WERI-Rb-1 (cell line): ENCODE measurements at regions not wholly inside any gene's neighbourhood (a gene's known extent, or its start where the extent isn't known, plus 50 kb on each side); places are given as distances from the start of the nearest gene placed in this dataset.

Experiments used
- DNase-seq: peaks from one replicate; pipeline ENCODE4 v3.0.0-alpha.2; 2020
- H3K27ac ChIP-seq: fragments of 250-450 bp; sonication (Bioruptor Pico); 2 replicates; pipeline ENCODE4 v1.5.1; 2020; ENCODE audit warnings: mild to moderate bottlenecking, moderate library complexity
- H3K27me3 ChIP-seq: fragments of 250-450 bp; sonication (Bioruptor Pico); 2 replicates; pipeline ENCODE4 v1.5.1; 2021; ENCODE audit warnings: mild to moderate bottlenecking, low read depth, moderate library complexity; ENCODE audit not compliant: insufficient read depth, severe bottlenecking
- H3K36me3 ChIP-seq: fragments of 250-450 bp; sonication (Bioruptor Pico); 2 replicates; pipeline ENCODE4 v1.5.1; 2020; ENCODE audit warnings: mild to moderate bottlenecking, moderate library complexity
- H3K4me3 ChIP-seq: 2 replicates; pipeline ENCODE4 v1.5.1; 2011; ENCODE audit warnings: low read depth, mild to moderate bottlenecking, control low read depth, low read length
- H3K9me3 ChIP-seq: fragments of 250-450 bp; sonication (Bioruptor Pico); 2 replicates; pipeline ENCODE4 v1.5.1; 2021; ENCODE audit warnings: mild to moderate bottlenecking, moderate library complexity; ENCODE audit not compliant: severe bottlenecking
- TF ChIP-seq, protein P1 (sequence below): IDR thresholded peaks from 2 replicates; pipeline ENCODE4 v1.5.1; 2011; ENCODE audit warnings: low read depth, mild to moderate bottlenecking, control low read depth, inconsistent platforms, low read length

DNA sequence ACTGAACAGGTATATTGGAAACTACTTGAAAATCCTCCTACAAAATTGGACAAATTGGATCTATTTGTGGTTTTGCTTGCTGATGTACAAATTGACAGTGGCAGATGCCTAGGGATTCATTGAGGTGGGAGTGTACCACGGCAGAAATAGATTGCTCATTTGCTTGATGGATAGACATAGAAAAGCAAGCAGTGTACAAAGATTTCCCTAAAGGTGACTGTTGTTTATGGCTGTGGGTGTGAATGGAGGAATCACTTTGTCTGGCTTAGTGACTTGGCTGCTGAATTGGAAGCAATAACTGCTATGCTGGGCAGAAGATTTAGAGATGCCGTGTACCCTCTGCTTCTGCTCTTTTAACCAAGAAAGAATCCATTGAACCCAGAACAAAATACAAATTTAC, 191.0 kb upstream of the GRID2 start:
- no peak overlapping the region for H3K27ac ChIP-seq
- no peaks in the 10 kb centered on the region for H3K9me3 ChIP-seq
- no peak for DNase-seq
- no peaks in the 10 kb centered on the region for H3K36me3 ChIP-seq
- no peak overlapping the region for H3K4me3 ChIP-seq
- TF ChIP-seq, protein P1, sequence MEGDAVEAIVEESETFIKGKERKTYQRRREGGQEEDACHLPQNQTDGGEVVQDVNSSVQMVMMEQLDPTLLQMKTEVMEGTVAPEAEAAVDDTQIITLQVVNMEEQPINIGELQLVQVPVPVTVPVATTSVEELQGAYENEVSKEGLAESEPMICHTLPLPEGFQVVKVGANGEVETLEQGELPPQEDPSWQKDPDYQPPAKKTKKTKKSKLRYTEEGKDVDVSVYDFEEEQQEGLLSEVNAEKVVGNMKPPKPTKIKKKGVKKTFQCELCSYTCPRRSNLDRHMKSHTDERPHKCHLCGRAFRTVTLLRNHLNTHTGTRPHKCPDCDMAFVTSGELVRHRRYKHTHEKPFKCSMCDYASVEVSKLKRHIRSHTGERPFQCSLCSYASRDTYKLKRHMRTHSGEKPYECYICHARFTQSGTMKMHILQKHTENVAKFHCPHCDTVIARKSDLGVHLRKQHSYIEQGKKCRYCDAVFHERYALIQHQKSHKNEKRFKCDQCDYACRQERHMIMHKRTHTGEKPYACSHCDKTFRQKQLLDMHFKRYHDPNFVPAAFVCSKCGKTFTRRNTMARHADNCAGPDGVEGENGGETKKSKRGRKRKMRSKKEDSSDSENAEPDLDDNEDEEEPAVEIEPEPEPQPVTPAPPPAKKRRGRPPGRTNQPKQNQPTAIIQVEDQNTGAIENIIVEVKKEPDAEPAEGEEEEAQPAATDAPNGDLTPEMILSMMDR = no peak
- H3K27me3 ChIP-seq = no peaks in the 10 kb centered on the region

GRCh38 chr4:92120810-92121498, 182.8 kb upstream of the GRID2 start:
- Histone ChIP-seq H3K36me3 (no peaks in the 10 kb centered on the region), H3K27ac (no peak overlapping the region), H3K4me3 (no peak overlapping the region), H3K9me3 (no peaks in the 10 kb centered on the region), H3K27me3 (no peaks in the 10 kb centered on the region)
- no peak for DNase-seq
- TF ChIP-seq, protein P1 = no peak

- Histone ChIP-seq H3K9me3 (no peaks in the 10 kb centered on the region), H3K27ac (no peak overlapping the region), H3K27me3 (no peaks in the 10 kb centered on the region), H3K4me3 (no peak overlapping the region), H3K36me3 (no peaks in the 10 kb centered on the region)
- TF ChIP-seq, protein P1 = no peak
- no peak for DNase-seq
Measured at GRCh38 chr4:92122911-92123310, 180.9 kb upstream of the GRID2 start.

- no peak for DNase-seq
- no peaks in the 10 kb centered on the region for H3K36me3 ChIP-seq
- no peaks in the 10 kb centered on the region for H3K27me3 ChIP-seq
- H3K9me3 ChIP-seq = no peaks in the 10 kb centered on the region
- H3K27ac ChIP-seq = no peak overlapping the region
- no peak overlapping the region for H3K4me3 ChIP-seq
- TF ChIP-seq, protein P1 = no peak
Measured at GRCh38 chr4:92128676-92129075, 175.1 kb upstream of the GRID2 start.

DNA sequence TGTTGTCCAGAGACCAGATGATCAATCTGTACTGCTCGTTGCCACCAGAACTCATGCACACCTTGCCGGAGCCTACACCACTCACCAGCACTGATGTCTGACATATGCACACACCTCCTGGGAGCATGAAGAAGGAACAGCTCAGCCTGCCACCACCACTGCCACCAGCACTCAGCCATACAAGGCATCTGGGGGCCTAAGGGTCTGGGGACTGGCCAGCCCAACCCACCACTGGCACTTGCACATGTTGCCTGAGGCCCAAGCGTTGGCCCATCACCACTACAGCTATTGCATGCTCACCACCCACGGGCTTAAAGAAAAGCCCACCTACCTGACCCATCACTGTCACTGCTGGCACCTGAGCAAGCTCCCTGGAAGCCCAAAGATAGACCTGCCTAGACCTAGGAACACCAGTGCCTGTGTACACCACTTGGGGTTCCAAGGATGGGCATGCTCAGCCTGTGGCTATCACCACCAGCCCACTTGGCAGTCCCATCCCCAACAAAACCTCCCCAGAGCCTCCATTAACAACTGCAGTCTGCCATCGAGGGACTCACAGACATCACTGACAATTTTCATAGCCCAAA, 174.3 kb upstream of the GRID2 start:
- H3K27ac ChIP-seq = no peak overlapping the region
- DNase-seq = no peak
- H3K27me3 ChIP-seq = no peaks in the 10 kb centered on the region
- no peaks in the 10 kb centered on the region for H3K9me3 ChIP-seq
- H3K4me3 ChIP-seq = no peak overlapping the region
- H3K36me3 ChIP-seq = no peaks in the 10 kb centered on the region
- TF ChIP-seq, protein P1 = no peak

GRCh38 chr4:92136434-92136833, 167.3 kb upstream of the GRID2 start:
- TF ChIP-seq, protein P1 = no peak
- no peak overlapping the region for H3K27ac ChIP-seq
- H3K4me3 ChIP-seq = no peak overlapping the region
- no peaks in the 10 kb centered on the region for H3K36me3 ChIP-seq
- no peak for DNase-seq
- no peaks in the 10 kb centered on the region for H3K9me3 ChIP-seq
- no peaks in the 10 kb centered on the region for H3K27me3 ChIP-seq
